K562 (cell line): ENCODE measurements at regions not wholly inside any gene's neighbourhood (a gene's known extent, or its start where the extent isn't known, plus 50 kb on each side); places are given as distances from the start of the nearest gene placed in this dataset.

Source experiments
- ATAC-seq: fragments of 200-7000 bp; cut with Tn5 transposase; 3 replicates; pipeline ENCODE4 v1.9.1; 2020; ENCODE audit warnings: moderate library complexity
- BruUV-seq: library from RNA; stranded (reverse); fragments of 400-500 nt; replicated peaks from 2 replicates; lab custom pipeline; 2021; lab: Mats Ljungman, UMichigan
- CTCF ChIA-PET: fragments of 300-600 bp; formaldehyde crosslinking; extraction: SDS; loops from one replicate; lab custom pipeline; 2021; ENCODE audit warnings: low intra/inter-chr PET ratio; lab: Yijun Ruan, JAX
- POLR2A ChIA-PET: fragments of 300-600, 350-650 bp; sonication (Branson Sonifier 250); formaldehyde crosslinking; extraction: SDS; loops from one replicate; lab custom pipeline; 2021; ENCODE audit warnings: antibody characterized with exemption, inconsistent platforms; lab: Yijun Ruan, JAX
- DNase-seq, 4 experiments: peaks; one replicate each; pipeline versions ENCODE4 v3.0.0 to v3.0.0-alpha.2; 2011 to 2018; ENCODE audit warnings: low spot score in 3 of 4, mixed read lengths in 3 of 4; ENCODE audit errors: extremely low read depth in 1 of 4
- FAIRE-seq: peaks from 2 replicates; lab custom pipeline; 2011; peaks lifted over from hg19 to GRCh38; lab: Jason Lieb, UNC
- H2AFZ ChIP-seq: 2 replicates; pipeline ENCODE4 v1.6.0; 2011; ENCODE audit warnings: low read depth, low read length, control low read depth, inconsistent platforms
- H3K27ac ChIP-seq: fragments of 200-600 bp; 3 replicates; pipeline ENCODE4 v1.8.0; 2011; ENCODE audit warnings: low read depth, mild to moderate bottlenecking, control low read depth, inconsistent platforms, low read length, moderate library complexity, mixed read lengths; ENCODE audit errors: extremely low read depth
- H3K27me3 ChIP-seq, 2 experiments: fragments of 300-600 bp in 1 of 2; 2 replicates in 1 of 2; 3 replicates in 1 of 2; pipeline versions ENCODE4 v1.6.0 to v1.8.0; 2011; ENCODE audit warnings: inconsistent platforms in 2 of 2, low read length in 2 of 2, mild to moderate bottlenecking in 1 of 2, mixed read lengths in 1 of 2, moderate library complexity in 1 of 2; ENCODE audit not compliant: control insufficient read depth in 2 of 2, insufficient read depth in 2 of 2
- H3K36me3 ChIP-seq: fragments of 300-600 bp; 3 replicates; pipeline ENCODE4 v1.8.0; 2011; ENCODE audit warnings: mild to moderate bottlenecking, low read length, inconsistent platforms; ENCODE audit not compliant: control insufficient read depth, insufficient read depth
- H3K4me1 ChIP-seq, 2 experiments: fragments of 200-600 bp in 1 of 2; replicated peaks in 1 of 2; 2 replicates in 1 of 2; 3 replicates in 1 of 2; pipeline versions ENCODE4 v1.5.1 to v1.8.0; 2011; ENCODE audit warnings: inconsistent platforms in 2 of 2, low read length in 2 of 2, mild to moderate bottlenecking in 1 of 2, mixed read lengths in 1 of 2, moderate library complexity in 1 of 2; ENCODE audit not compliant: control insufficient read depth in 2 of 2, insufficient read depth in 2 of 2
- H3K4me2 ChIP-seq: 2 replicates; pipeline ENCODE4 v1.6.1; 2011; ENCODE audit warnings: low read length, control low read depth, inconsistent platforms, mixed read lengths; ENCODE audit not compliant: insufficient read depth
- H3K4me3 ChIP-seq: fragments of 200-600 bp; sonication (generic), shearing (Covaris generic); 2 replicates; pipeline ENCODE4 v1.5.1; 2016; ENCODE audit warnings: control low read depth, inconsistent platforms
- H3K79me2 ChIP-seq: fragments of 200-600 bp; 3 replicates; pipeline ENCODE4 v1.8.0; 2011; ENCODE audit warnings: low read length, inconsistent platforms; ENCODE audit not compliant: control insufficient read depth, insufficient read depth
- H3K9ac ChIP-seq, 2 experiments: 2 replicates each; pipeline versions ENCODE4 v1.6.0 to v1.6.1; 2011; ENCODE audit warnings: low read depth in 2 of 2, low read length in 2 of 2, control low read depth in 1 of 2, inconsistent platforms in 1 of 2, mild to moderate bottlenecking in 1 of 2, mixed read lengths in 1 of 2; ENCODE audit not compliant: insufficient read depth in 1 of 2
- H3K9me1 ChIP-seq: one replicate; pipeline ENCODE4 v1.6.0; 2011; ENCODE audit warnings: inconsistent platforms, mild to moderate bottlenecking, low read length, moderate library complexity; ENCODE audit not compliant: control insufficient read depth, insufficient read depth
- H3K9me3 ChIP-seq: replicated peaks from 2 replicates; pipeline ENCODE4 v1.5.1; 2011; ENCODE audit warnings: low read depth, low read length, inconsistent platforms; ENCODE audit not compliant: control insufficient read depth, insufficient read depth
- H4K20me1 ChIP-seq: replicated peaks from 2 replicates; pipeline ENCODE4 v1.6.1; 2011; ENCODE audit warnings: low read length, inconsistent platforms, mixed read lengths; ENCODE audit not compliant: control insufficient read depth, insufficient read depth
- CBFA2T2 ChIP-seq: fragments of 450-650 bp; conservative IDR thresholded peaks from 2 replicates; pipeline ENCODE4 v1.6.1; 2017; ENCODE audit warnings: mild to moderate bottlenecking
- FOXK2 ChIP-seq, 2 experiments: fragments of 450-650 bp; IDR thresholded peaks in 1 of 2; conservative IDR thresholded peaks in 1 of 2; 2 replicates each; pipeline ENCODE4 v1.6.1; 2016; ENCODE audit warnings: low read depth in 2 of 2, mild to moderate bottlenecking in 1 of 2
- SP2 ChIP-seq: IDR thresholded peaks from 2 replicates; pipeline ENCODE4 v1.6.1; 2011; ENCODE audit warnings: mild to moderate bottlenecking, low read depth, low read length, moderate library complexity; ENCODE audit not compliant: poor library complexity, severe bottlenecking; ENCODE audit errors: extremely low read depth
- WGBS: fragments of 100-300 bp; shearing (Covaris generic); methylation state at CpG from one replicate; pipeline ENCODE4 v1.1.6; 2016; ENCODE audit warnings: low coverage, mixed read lengths; ENCODE audit not compliant: insufficient coverage; ENCODE audit errors: missing lambda C conversion rate; 5-methylcytosine and 5-hydroxymethylcytosine counted together
- in situ Hi-C: fragments of 300-500 bp; cut with MboI; formaldehyde crosslinking; loops from 4 replicates; pipeline ENCODE4 v1.15.0; 2018; ENCODE audit warnings: inconsistent platforms, mixed read lengths
- intact Hi-C: fragments of 100-400 bp; cut with micrococcal nuclease; formaldehyde crosslinking; loops from 2 replicates; pipeline ENCODE4 v1.14.2; 2022

GRCh38 chr9:94159069-94159939 is 75.0 kb downstream of the PTPDC1 start:
- peaks cover 11 to 33% of the 10 kb centered on the region in 2 experiments for H3K4me1 ChIP-seq
- CTCF ChIA-PET = no interaction called here
- H3K9me3 ChIP-seq = no peaks in the 10 kb centered on the region
- no peak overlapping the region for H3K27ac ChIP-seq
- H3K9me1 ChIP-seq = no peaks in the 10 kb centered on the region
- H2AFZ ChIP-seq = peak overlapping the region; percentile 67
- no peaks in the 10 kb centered on the region for H4K20me1 ChIP-seq
- WGBS = 69% methylated on average over 6 of the region's 8 CpGs
- ATAC-seq (no peak), FAIRE-seq (no peak), DNase-seq (no peak)
- in situ Hi-C loops (no loop called here), intact Hi-C loops (no loop called here)
- POLR2A ChIA-PET = interaction anchor here (1.0 to 1.7 kb wide), 3 partner anchors 10 to 22 kb away, joined by 3 to 9 read pairs (median 3); no protein-coding TSS in a partner anchor
- no peaks in the 10 kb centered on the region for H3K27me3 ChIP-seq
- no peaks in the 10 kb centered on the region for H3K36me3 ChIP-seq
- TF ChIP-seq SP2 (no peak), CBFA2T2 (no peak), FOXK2 (conservative IDR thresholded peaks at IDR 0.05 in 1 of 2, IDR thresholded peaks at IDR 0.05 in 1 of 2; ENCODE audit: low read depth in 2 of 2) (0 out of 4 replicates have a peak, but pooled peaks of 1 of the 2 experiments have one; percentile 27)
- no peak overlapping the region for H3K9ac ChIP-seq
- no peaks in the 10 kb centered on the region for H3K79me2 ChIP-seq
- no TSS peak for BruUV-seq
- no peak overlapping the region for H3K4me3 ChIP-seq
- H3K4me2 ChIP-seq = no peak overlapping the region
